K562 (cell line): ENCODE measurements at regions not wholly inside any gene's neighbourhood (a gene's known extent, or its start where the extent isn't known, plus 50 kb on each side); places are given as distances from the start of the nearest gene placed in this dataset.

Source experiments
- ATAC-seq: fragments of 200-7000 bp; cut with Tn5 transposase; 3 replicates; pipeline ENCODE4 v1.9.1; 2020; ENCODE audit warnings: moderate library complexity
- BruUV-seq: library from RNA; stranded (reverse); fragments of 400-500 nt; replicated peaks from 2 replicates; lab custom pipeline; 2021; lab: Mats Ljungman, UMichigan
- CTCF ChIA-PET: fragments of 300-600 bp; formaldehyde crosslinking; extraction: SDS; loops from one replicate; lab custom pipeline; 2021; ENCODE audit warnings: low intra/inter-chr PET ratio; lab: Yijun Ruan, JAX
- POLR2A ChIA-PET: fragments of 300-600, 350-650 bp; sonication (Branson Sonifier 250); formaldehyde crosslinking; extraction: SDS; loops from one replicate; lab custom pipeline; 2021; ENCODE audit warnings: antibody characterized with exemption, inconsistent platforms; lab: Yijun Ruan, JAX
- DNase-seq, 4 experiments: peaks; one replicate each; pipeline versions ENCODE4 v3.0.0 to v3.0.0-alpha.2; 2011 to 2018; ENCODE audit warnings: low spot score in 3 of 4, mixed read lengths in 3 of 4; ENCODE audit errors: extremely low read depth in 1 of 4
- FAIRE-seq: peaks from 2 replicates; lab custom pipeline; 2011; peaks lifted over from hg19 to GRCh38; lab: Jason Lieb, UNC
- H2AFZ ChIP-seq: 2 replicates; pipeline ENCODE4 v1.6.0; 2011; ENCODE audit warnings: low read depth, low read length, control low read depth, inconsistent platforms
- H3K27ac ChIP-seq: fragments of 200-600 bp; 3 replicates; pipeline ENCODE4 v1.8.0; 2011; ENCODE audit warnings: low read depth, mild to moderate bottlenecking, control low read depth, inconsistent platforms, low read length, moderate library complexity, mixed read lengths; ENCODE audit errors: extremely low read depth
- H3K27me3 ChIP-seq, 2 experiments: fragments of 300-600 bp in 1 of 2; 2 replicates in 1 of 2; 3 replicates in 1 of 2; pipeline versions ENCODE4 v1.6.0 to v1.8.0; 2011; ENCODE audit warnings: inconsistent platforms in 2 of 2, low read length in 2 of 2, mild to moderate bottlenecking in 1 of 2, mixed read lengths in 1 of 2, moderate library complexity in 1 of 2; ENCODE audit not compliant: control insufficient read depth in 2 of 2, insufficient read depth in 2 of 2
- H3K36me3 ChIP-seq: fragments of 300-600 bp; 3 replicates; pipeline ENCODE4 v1.8.0; 2011; ENCODE audit warnings: mild to moderate bottlenecking, low read length, inconsistent platforms; ENCODE audit not compliant: control insufficient read depth, insufficient read depth
- H3K4me1 ChIP-seq, 2 experiments: fragments of 200-600 bp in 1 of 2; replicated peaks in 1 of 2; 2 replicates in 1 of 2; 3 replicates in 1 of 2; pipeline versions ENCODE4 v1.5.1 to v1.8.0; 2011; ENCODE audit warnings: inconsistent platforms in 2 of 2, low read length in 2 of 2, mild to moderate bottlenecking in 1 of 2, mixed read lengths in 1 of 2, moderate library complexity in 1 of 2; ENCODE audit not compliant: control insufficient read depth in 2 of 2, insufficient read depth in 2 of 2
- H3K4me2 ChIP-seq: 2 replicates; pipeline ENCODE4 v1.6.1; 2011; ENCODE audit warnings: low read length, control low read depth, inconsistent platforms, mixed read lengths; ENCODE audit not compliant: insufficient read depth
- H3K4me3 ChIP-seq: fragments of 200-600 bp; sonication (generic), shearing (Covaris generic); 2 replicates; pipeline ENCODE4 v1.5.1; 2016; ENCODE audit warnings: control low read depth, inconsistent platforms
- H3K79me2 ChIP-seq: fragments of 200-600 bp; 3 replicates; pipeline ENCODE4 v1.8.0; 2011; ENCODE audit warnings: low read length, inconsistent platforms; ENCODE audit not compliant: control insufficient read depth, insufficient read depth
- H3K9ac ChIP-seq, 2 experiments: 2 replicates each; pipeline versions ENCODE4 v1.6.0 to v1.6.1; 2011; ENCODE audit warnings: low read depth in 2 of 2, low read length in 2 of 2, control low read depth in 1 of 2, inconsistent platforms in 1 of 2, mild to moderate bottlenecking in 1 of 2, mixed read lengths in 1 of 2; ENCODE audit not compliant: insufficient read depth in 1 of 2
- H3K9me1 ChIP-seq: one replicate; pipeline ENCODE4 v1.6.0; 2011; ENCODE audit warnings: inconsistent platforms, mild to moderate bottlenecking, low read length, moderate library complexity; ENCODE audit not compliant: control insufficient read depth, insufficient read depth
- H3K9me3 ChIP-seq: replicated peaks from 2 replicates; pipeline ENCODE4 v1.5.1; 2011; ENCODE audit warnings: low read depth, low read length, inconsistent platforms; ENCODE audit not compliant: control insufficient read depth, insufficient read depth
- H4K20me1 ChIP-seq: replicated peaks from 2 replicates; pipeline ENCODE4 v1.6.1; 2011; ENCODE audit warnings: low read length, inconsistent platforms, mixed read lengths; ENCODE audit not compliant: control insufficient read depth, insufficient read depth
- BRCA1 ChIP-seq, 2 experiments: fragments of 450-650 bp in 1 of 2; sonication (generic) in 1 of 2; formaldehyde crosslinking in 1 of 2; IDR thresholded peaks; 2 replicates each; pipeline versions ENCODE4 v1.5.0 to v1.6.1; 2017 to 2020; ENCODE audit warnings: mild to moderate bottlenecking in 1 of 2, missing genetic modification reagents in 1 of 2
- ESRRA ChIP-seq: fragments of 450-650 bp; IDR thresholded peaks from 2 replicates; pipeline ENCODE4 v1.6.1; 2014; ENCODE audit warnings: low read depth, mild to moderate bottlenecking, moderate library complexity, borderline replicate concordance
- ETS2 ChIP-seq: IDR thresholded peaks from 2 replicates; pipeline ENCODE4 v1.6.1; 2016; ENCODE audit warnings: borderline replicate concordance, missing genetic modification characterization, mild to moderate bottlenecking, moderate library complexity, missing compliant biosample characterization; ENCODE audit not compliant: poor library complexity, severe bottlenecking
- FOXP4 ChIP-seq: sonication (generic); formaldehyde crosslinking; IDR thresholded peaks from 2 replicates; pipeline ENCODE4 v1.8.0; 2022; ENCODE audit warnings: mild to moderate bottlenecking, missing genetic modification reagents, borderline replicate concordance
- GTF2A2 ChIP-seq: IDR thresholded peaks from 2 replicates; pipeline ENCODE4 v1.6.1; 2016; ENCODE audit warnings: mild to moderate bottlenecking, missing genetic modification characterization, missing compliant biosample characterization
- KLF6 ChIP-seq: fragments of 250-450 bp; sonication (Bioruptor Pico); IDR thresholded peaks from 2 replicates; pipeline ENCODE4 v1.4.0; 2020; ENCODE audit warnings: mild to moderate bottlenecking, moderate library complexity, borderline replicate concordance
- MTA2 ChIP-seq: fragments of 450-650 bp; IDR thresholded peaks from 2 replicates; pipeline ENCODE4 v1.6.1; 2016; ENCODE audit warnings: low read depth
- NFE2 ChIP-seq: IDR thresholded peaks from 2 replicates; pipeline ENCODE4 v1.6.1; 2014; ENCODE audit warnings: antibody characterized with exemption, low read depth
- PRMT5 ChIP-seq: sonication (generic); formaldehyde crosslinking; IDR thresholded peaks from 2 replicates; pipeline ENCODE4 v1.5.0; 2020; ENCODE audit warnings: missing genetic modification reagents
- RBM22 ChIP-seq: fragments of 200-400 bp; formaldehyde crosslinking; IDR thresholded peaks from 2 replicates; pipeline ENCODE4 v1.6.1; 2018; ENCODE audit warnings: low read length, low read depth; ENCODE audit not compliant: poor library complexity, severe bottlenecking
- SRSF1 ChIP-seq: fragments of 200-400 bp; formaldehyde crosslinking; IDR thresholded peaks from 2 replicates; pipeline ENCODE4 v1.6.1; 2017; ENCODE audit warnings: mild to moderate bottlenecking, low read depth, low read length, moderate library complexity
- TEAD2 ChIP-seq: fragments of 450-650 bp; IDR thresholded peaks from 2 replicates; pipeline ENCODE4 v1.6.1; 2016; ENCODE audit warnings: missing genetic modification characterization, control low read depth, missing compliant biosample characterization
- ZNF146 ChIP-seq: IDR thresholded peaks from one replicate; pipeline ENCODE4 v1.6.1; 2018; ENCODE audit warnings: missing compliant biosample characterization; ENCODE audit not compliant: unreplicated experiment
- WGBS: fragments of 100-300 bp; shearing (Covaris generic); methylation state at CpG from one replicate; pipeline ENCODE4 v1.1.6; 2016; ENCODE audit warnings: low coverage, mixed read lengths; ENCODE audit not compliant: insufficient coverage; ENCODE audit errors: missing lambda C conversion rate; 5-methylcytosine and 5-hydroxymethylcytosine counted together
- in situ Hi-C: fragments of 300-500 bp; cut with MboI; formaldehyde crosslinking; loops from 4 replicates; pipeline ENCODE4 v1.15.0; 2018; ENCODE audit warnings: inconsistent platforms, mixed read lengths
- intact Hi-C: fragments of 100-400 bp; cut with micrococcal nuclease; formaldehyde crosslinking; loops from 2 replicates; pipeline ENCODE4 v1.14.2; 2022

DNA sequence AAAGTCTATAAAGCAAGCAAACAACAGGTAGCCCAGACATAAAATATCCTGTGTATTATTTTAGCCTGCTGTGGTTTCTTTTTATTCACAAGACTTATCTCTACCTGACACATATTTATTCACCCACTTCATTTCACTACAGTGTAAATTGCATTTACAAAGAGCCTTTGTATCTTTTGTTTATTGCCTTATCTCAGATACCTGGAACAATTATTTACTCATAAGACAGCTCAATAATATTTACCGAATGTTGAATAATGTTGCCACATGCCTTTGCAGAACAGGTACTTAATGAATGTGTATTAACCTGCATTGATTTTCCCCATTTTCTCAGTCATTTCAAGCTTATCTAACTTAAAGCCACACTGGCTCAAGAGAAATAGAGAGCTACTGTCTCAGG lies 603.6 kb downstream of the FBXO15 start (continued):
- TF ChIP-seq ZNF146: no peak
- no peak for TF ChIP-seq ESRRA
- no peak for TF ChIP-seq ETS2
- TF ChIP-seq FOXP4 (CRISPR knock-in tag): no peak
- TF ChIP-seq RBM22: no peak
- no peak for TF ChIP-seq GTF2A2 (tag)
- no peak for TF ChIP-seq TEAD2
- no peak for TF ChIP-seq BRCA1 (IDR thresholded peaks at IDR 0.05)
- TF ChIP-seq BRCA1 (CRISPR knock-in tag; IDR thresholded peaks at IDR 0.05): no peak
- TF ChIP-seq, all 486 proteins: peak for 0

- no TSS peak for BruUV-seq
These were observed 611.6 kb downstream of the FBXO15 start for GRCh38 chr18:73535990-73536389.

More at GRCh38 chr18:73535990-73536389, 611.6 kb downstream of the FBXO15 start:
- DNase-seq (no peak), FAIRE-seq (no peak), ATAC-seq (no peak)
- H3K9me3 ChIP-seq: no peaks in the 10 kb centered on the region
- no peaks in the 10 kb centered on the region for H3K27me3 ChIP-seq
- H3K4me1 ChIP-seq: no peaks in the 10 kb centered on the region
- no peak overlapping the region for H3K4me3 ChIP-seq
- H3K79me2 ChIP-seq: no peaks in the 10 kb centered on the region
- 0% methylated on average over 1 of the region's 1 CpG for WGBS
- CTCF ChIA-PET: no interaction called here
- no peak overlapping the region for H2AFZ ChIP-seq
- in situ Hi-C loops (no loop called here), intact Hi-C loops (no loop called here)
- H3K9ac ChIP-seq: no peak overlapping the region
- TF ChIP-seq SRSF1 (no peak), PRMT5 (CRISPR knock-in tag) (no peak), NFE2 (no peak), KLF6 (no peak), MTA2 (no peak)
- POLR2A ChIA-PET: no interaction called here
- H3K9me1 ChIP-seq: no peaks in the 10 kb centered on the region
- H4K20me1 ChIP-seq: no peaks in the 10 kb centered on the region
- H3K4me2 ChIP-seq: no peak overlapping the region
- H3K36me3 ChIP-seq: no peaks in the 10 kb centered on the region
- no peak overlapping the region for H3K27ac ChIP-seq
